Neural progenitor cell (in vitro differentiated cells): ENCODE measurements at regions not wholly inside any gene's neighbourhood (a gene's known extent, or its start where the extent isn't known, plus 50 kb on each side); places are given as distances from the start of the nearest gene placed in this dataset.
A peak's percentile ranks its signal among the peaks of the same experiment; 100 is the strongest.

Source experiments
- DNase-seq: peaks from one replicate; pipeline ENCODE4 v3.0.0-alpha.2; 2016; ENCODE audit warnings: low spot score
- H2AFZ ChIP-seq: fragments of 200-600 bp; sonication (generic); replicated peaks from 2 replicates; pipeline ENCODE4 v1.6.1; 2016; ENCODE audit warnings: antibody characterized with exemption
- H3F3A ChIP-seq: fragments of 200-600 bp; sonication (generic); 2 replicates; pipeline ENCODE4 v1.6.1; 2016; ENCODE audit warnings: antibody characterized with exemption, low read depth
- H3K27ac ChIP-seq: fragments of 200-600 bp; sonication (generic); 2 replicates; pipeline ENCODE4 v1.5.1; 2016; ENCODE audit warnings: mild to moderate bottlenecking
- H3K27me3 ChIP-seq: fragments of 200-600 bp; sonication (generic); 2 replicates; pipeline ENCODE4 v1.6.1; 2016; ENCODE audit warnings: mild to moderate bottlenecking, moderate library complexity
- H3K36me3 ChIP-seq: fragments of 200-600 bp; sonication (generic); 2 replicates; pipeline ENCODE4 v1.5.1; 2016
- H3K4me1 ChIP-seq: fragments of 200-600 bp; sonication (generic); 2 replicates; pipeline ENCODE4 v1.6.1; 2016; ENCODE audit warnings: mixed run types
- H3K4me2 ChIP-seq: fragments of 200-600 bp; sonication (generic); 2 replicates; pipeline ENCODE4 v1.6.1; 2016
- H3K4me3 ChIP-seq: fragments of 200-600 bp; sonication (generic); 2 replicates; pipeline ENCODE4 v1.5.1; 2016
- H3K79me2 ChIP-seq: fragments of 200-600 bp; sonication (generic); 2 replicates; pipeline ENCODE4 v1.6.1; 2016; ENCODE audit warnings: low read depth
- H3K9ac ChIP-seq: fragments of 200-600 bp; sonication (generic); 2 replicates; pipeline ENCODE4 v1.6.1; 2016
- H3K9me3 ChIP-seq: fragments of 200-600 bp; sonication (generic); 2 replicates; pipeline ENCODE4 v1.5.1; 2016; ENCODE audit warnings: low read depth
- H4K20me1 ChIP-seq: fragments of 200-600 bp; sonication (generic); 2 replicates; pipeline ENCODE4 v1.6.1; 2016; ENCODE audit warnings: low read depth
- H3K27ac Mint-ChIP-seq: 3 replicates; pipeline ENCODE4 v1.8.0; 2021; ENCODE audit warnings: mixed read lengths
- H3K27me3 Mint-ChIP-seq: 2 replicates; pipeline ENCODE4 v1.8.0; 2022; ENCODE audit warnings: low read depth, mild to moderate bottlenecking, inconsistent platforms, moderate library complexity, mixed read lengths; ENCODE audit not compliant: insufficient read depth
- H3K36me3 Mint-ChIP-seq: 3 replicates; pipeline ENCODE4 v1.8.0; 2021; ENCODE audit warnings: mixed read lengths
- H3K4me1 Mint-ChIP-seq: 3 replicates; pipeline ENCODE4 v1.8.0; 2021; ENCODE audit warnings: mixed read lengths
- H3K4me3 Mint-ChIP-seq: 3 replicates; pipeline ENCODE4 v1.8.0; 2021; ENCODE audit warnings: mild to moderate bottlenecking, moderate library complexity, mixed read lengths
- H3K9me3 Mint-ChIP-seq: 3 replicates; pipeline ENCODE4 v1.8.0; 2020; ENCODE audit warnings: mixed read lengths
- EZH2 ChIP-seq: fragments of 200-600 bp; sonication (generic); IDR thresholded peaks from 2 replicates; pipeline ENCODE4 v1.6.1; 2017; ENCODE audit warnings: antibody characterized with exemption, mild to moderate bottlenecking, moderate library complexity
- EZH2phosphoT487 ChIP-seq: fragments of 200-600 bp; sonication (generic); IDR thresholded peaks from 2 replicates; pipeline ENCODE4 v1.6.1; 2017; ENCODE audit warnings: antibody characterized with exemption
- TF ChIP-seq, protein P1 (sequence below): fragments of 200-600 bp; sonication (generic); IDR thresholded peaks from 2 replicates; pipeline ENCODE4 v1.5.1; 2017; ENCODE audit warnings: antibody characterized with exemption, mild to moderate bottlenecking

DNA sequence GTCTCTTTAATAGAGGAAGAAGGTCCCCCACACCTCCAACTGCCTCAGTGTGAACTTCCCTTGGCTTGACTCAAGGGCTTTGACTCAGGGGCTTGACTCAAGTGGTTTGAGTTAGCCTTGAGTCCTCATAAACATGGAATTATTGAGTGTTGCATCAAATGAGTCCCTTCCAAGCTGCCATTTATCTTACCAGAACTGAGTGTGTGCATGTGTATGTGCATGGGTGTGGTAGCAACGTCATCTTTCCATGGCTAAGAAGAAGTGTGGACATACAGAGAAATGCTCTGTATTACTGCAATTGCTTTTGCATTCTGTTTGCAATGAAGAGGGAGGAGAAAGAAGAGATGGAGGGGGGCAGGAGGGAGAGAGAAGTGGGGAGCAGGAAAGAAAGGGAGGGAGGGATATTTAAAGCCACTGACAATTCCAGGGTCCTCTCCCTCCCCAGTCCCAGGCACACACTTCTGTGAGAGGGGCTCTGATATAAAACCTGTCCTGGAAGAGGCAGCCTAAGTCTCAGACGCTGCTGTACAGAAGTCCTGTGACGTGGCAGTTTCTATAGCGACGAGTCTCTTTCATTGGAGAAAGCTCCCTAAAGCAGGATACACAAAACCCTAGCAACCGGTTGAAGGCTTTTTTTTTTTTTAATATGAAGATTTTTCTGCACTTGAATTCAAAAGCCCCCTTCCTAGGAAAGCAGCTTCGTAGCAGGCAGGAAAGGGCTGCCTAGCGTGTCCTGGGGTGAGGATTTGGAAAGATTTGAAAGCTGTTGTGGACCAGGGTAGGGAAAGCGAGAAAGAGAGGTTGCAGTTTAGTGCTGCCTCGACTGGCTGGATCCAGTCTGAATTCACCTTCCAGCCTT, 93.3 kb upstream of the MAP1B start:
- H3K27ac ChIP-seq, result peak overlapping the region; percentile 72
- TF ChIP-seq EZH2 (no peak), EZH2phosphoT487 (no peak)
- TF ChIP-seq, protein P1, sequence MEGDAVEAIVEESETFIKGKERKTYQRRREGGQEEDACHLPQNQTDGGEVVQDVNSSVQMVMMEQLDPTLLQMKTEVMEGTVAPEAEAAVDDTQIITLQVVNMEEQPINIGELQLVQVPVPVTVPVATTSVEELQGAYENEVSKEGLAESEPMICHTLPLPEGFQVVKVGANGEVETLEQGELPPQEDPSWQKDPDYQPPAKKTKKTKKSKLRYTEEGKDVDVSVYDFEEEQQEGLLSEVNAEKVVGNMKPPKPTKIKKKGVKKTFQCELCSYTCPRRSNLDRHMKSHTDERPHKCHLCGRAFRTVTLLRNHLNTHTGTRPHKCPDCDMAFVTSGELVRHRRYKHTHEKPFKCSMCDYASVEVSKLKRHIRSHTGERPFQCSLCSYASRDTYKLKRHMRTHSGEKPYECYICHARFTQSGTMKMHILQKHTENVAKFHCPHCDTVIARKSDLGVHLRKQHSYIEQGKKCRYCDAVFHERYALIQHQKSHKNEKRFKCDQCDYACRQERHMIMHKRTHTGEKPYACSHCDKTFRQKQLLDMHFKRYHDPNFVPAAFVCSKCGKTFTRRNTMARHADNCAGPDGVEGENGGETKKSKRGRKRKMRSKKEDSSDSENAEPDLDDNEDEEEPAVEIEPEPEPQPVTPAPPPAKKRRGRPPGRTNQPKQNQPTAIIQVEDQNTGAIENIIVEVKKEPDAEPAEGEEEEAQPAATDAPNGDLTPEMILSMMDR, result no peak
- no peaks in the 10 kb centered on the region for H3K36me3 ChIP-seq
- Mint-ChIP-seq H3K9me3 (peaks cover 11% of the 10 kb centered on the region), H3K4me3 (peak overlapping the region; percentile 42), H3K27me3 (peaks cover 13% of the 10 kb centered on the region), H3K4me1 (peaks cover 52% of the 10 kb centered on the region), H3K36me3 (peaks cover 2% of the 10 kb centered on the region), H3K27ac (peak overlapping the region; percentile 99)
- DNase-seq, result peak; percentile 86
- no peaks in the 10 kb centered on the region for H3K9me3 ChIP-seq
- H3K9ac ChIP-seq, result no peak overlapping the region
- H3K4me2 ChIP-seq, result peak overlapping the region; percentile 65
- peaks cover 23% of the 10 kb centered on the region for H3K4me1 ChIP-seq
- H3K4me3 ChIP-seq, result no peak overlapping the region
- H4K20me1 ChIP-seq, result no peaks in the 10 kb centered on the region
- no peaks in the 10 kb centered on the region for H3K27me3 ChIP-seq
- H2AFZ ChIP-seq, result peak overlapping the region; percentile 87
- peaks cover 5% of the 10 kb centered on the region for H3F3A ChIP-seq
- H3K79me2 ChIP-seq, result no peaks in the 10 kb centered on the region

DNA sequence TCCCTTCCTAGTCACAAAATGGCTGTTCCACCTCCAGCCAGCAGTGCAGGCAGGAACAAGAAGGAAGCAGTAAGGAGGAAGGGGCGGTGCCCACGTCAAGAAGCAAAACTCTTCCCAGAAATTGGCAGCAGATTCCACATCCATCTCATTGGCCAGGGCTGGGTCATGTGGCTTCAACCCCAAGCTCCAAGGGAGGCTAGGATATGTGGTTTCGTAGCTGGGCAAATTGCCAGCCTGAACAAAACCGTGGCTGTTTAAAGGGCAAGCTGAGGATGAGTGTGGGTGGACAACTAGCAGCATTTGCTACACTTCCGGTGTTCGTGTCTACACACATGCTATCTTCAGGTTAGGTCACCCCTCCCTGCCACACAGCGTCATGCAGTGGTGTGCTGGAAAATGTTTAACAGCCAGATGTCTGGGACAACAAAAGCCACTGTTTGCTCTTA, 92.1 kb upstream of the MAP1B start:
- Histone ChIP-seq H3K9ac (no peak overlapping the region), H3K9me3 (no peaks in the 10 kb centered on the region), H3K27ac (no peak overlapping the region), H3K36me3 (no peaks in the 10 kb centered on the region), H3K27me3 (no peaks in the 10 kb centered on the region), H2AFZ (peak overlapping the region; percentile 87), H3F3A (no peaks in the 10 kb centered on the region), H3K4me3 (no peak overlapping the region), H4K20me1 (no peaks in the 10 kb centered on the region), H3K79me2 (no peaks in the 10 kb centered on the region), H3K4me2 (no peak overlapping the region), H3K4me1 (peaks cover 19% of the 10 kb centered on the region)
- peaks cover 49% of the 10 kb centered on the region for H3K4me1 Mint-ChIP-seq
- peaks cover 13% of the 10 kb centered on the region for H3K27me3 Mint-ChIP-seq
- peaks cover 2% of the 10 kb centered on the region for H3K36me3 Mint-ChIP-seq
- H3K9me3 Mint-ChIP-seq, result peaks cover 19% of the 10 kb centered on the region
- TF ChIP-seq EZH2phosphoT487, result no peak
- TF ChIP-seq, protein P1, result no peak
- TF ChIP-seq EZH2, result no peak
- no peak for DNase-seq
- H3K27ac Mint-ChIP-seq, result peak overlapping the region; percentile 99
- H3K4me3 Mint-ChIP-seq, result no peak overlapping the region

DNA sequence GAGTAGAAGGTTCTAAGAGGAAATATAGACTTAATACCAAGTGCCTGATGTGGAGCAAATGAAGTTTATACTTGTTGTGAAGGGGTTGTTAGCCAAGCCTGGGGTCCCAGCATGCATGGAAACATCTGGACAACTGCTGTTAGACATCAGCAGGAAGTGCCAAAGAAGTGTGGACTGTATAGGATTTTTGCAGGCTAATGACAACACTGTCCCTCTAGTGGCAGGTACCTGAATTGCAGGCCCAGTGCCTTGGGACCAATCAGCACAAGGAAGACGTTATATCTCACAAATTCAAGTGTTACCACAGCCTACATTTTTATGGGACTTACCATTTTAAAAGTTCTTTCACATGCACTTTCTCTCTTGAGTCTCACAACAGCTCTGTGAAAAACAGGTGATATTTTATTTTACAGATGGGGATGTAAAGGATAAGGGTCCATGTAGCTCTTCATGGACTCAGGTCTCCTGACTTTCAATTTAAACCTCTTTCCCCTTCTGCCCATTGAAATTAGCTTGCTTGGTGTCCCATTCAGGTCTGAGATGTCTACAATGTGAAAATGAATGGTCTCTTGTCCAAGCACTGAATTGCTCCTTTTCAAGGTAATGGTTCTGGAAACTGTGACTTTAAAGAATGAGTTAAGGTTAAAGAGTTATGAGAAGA, 89.0 kb upstream of the MAP1B start:
- Histone ChIP-seq H3K4me1 (peaks cover 31% of the 10 kb centered on the region), H3K36me3 (no peaks in the 10 kb centered on the region), H3K27ac (no peak overlapping the region), H3F3A (peaks cover 6% of the 10 kb centered on the region), H3K4me2 (no peak overlapping the region), H2AFZ (no peak overlapping the region), H3K79me2 (no peaks in the 10 kb centered on the region), H3K27me3 (no peaks in the 10 kb centered on the region), H3K9me3 (no peaks in the 10 kb centered on the region), H4K20me1 (no peaks in the 10 kb centered on the region), H3K9ac (no peak overlapping the region), H3K4me3 (no peak overlapping the region)
- Mint-ChIP-seq H3K4me1 (peaks cover 46% of the 10 kb centered on the region), H3K36me3 (peaks cover 2% of the 10 kb centered on the region), H3K27ac (no peak overlapping the region), H3K27me3 (peaks cover 13% of the 10 kb centered on the region), H3K4me3 (no peak overlapping the region), H3K9me3 (peaks cover 21% of the 10 kb centered on the region)
- peak; percentile 67 for DNase-seq
- TF ChIP-seq, protein P1, result peak; percentile 91
- TF ChIP-seq EZH2phosphoT487, result no peak
